HepG2 (cell line): ENCODE measurements at regions not wholly inside any gene's neighbourhood (a gene's known extent, or its start where the extent isn't known, plus 50 kb on each side); places are given as distances from the start of the nearest gene placed in this dataset.

Experiments
- ATAC-seq: fragments of 200-7000 bp; cut with Tn5 transposase; 3 replicates; pipeline ENCODE4 v1.9.1; 2020; ENCODE audit warnings: mild to moderate bottlenecking, moderate library complexity
- BruUV-seq: library from RNA; stranded (reverse); fragments of 400-500 nt; replicated peaks from 2 replicates; lab custom pipeline; 2021; lab: Mats Ljungman, UMichigan
- CTCF ChIA-PET: fragments of 300-600 bp; formaldehyde crosslinking; extraction: SDS; loops from one replicate; lab custom pipeline; 2021; ENCODE audit warnings: low total read pairs, inconsistent platforms, low intra/inter-chr PET ratio; lab: Yijun Ruan, JAX
- POLR2A ChIA-PET: fragments of 350-600 bp; sonication (Branson Sonifier 250); formaldehyde crosslinking; loops from one replicate; lab custom pipeline; 2020; ENCODE audit warnings: antibody characterized with exemption, inconsistent platforms; lab: Yijun Ruan, JAX
- DNase-seq: peaks from one replicate; pipeline ENCODE4 v3.0.0-alpha.2; 2015; ENCODE audit warnings: low spot score
- FAIRE-seq: peaks from 3 replicates; lab custom pipeline; 2011; peaks lifted over from hg19 to GRCh38; lab: Jason Lieb, UNC
- H2AFZ ChIP-seq: one replicate; pipeline ENCODE4 v1.6.1; 2011; ENCODE audit warnings: low read length, inconsistent platforms
- H3K27ac ChIP-seq: fragments of 300-600 bp; 3 replicates; pipeline ENCODE4 v1.8.0; 2011; ENCODE audit warnings: mixed run types, mild to moderate bottlenecking, mixed read lengths, low read length, inconsistent platforms; ENCODE audit not compliant: insufficient read depth; ENCODE audit errors: extremely low read length
- H3K27me3 ChIP-seq, 2 experiments: fragments of 200-600 bp in 1 of 2; 2 replicates in 1 of 2; 3 replicates in 1 of 2; pipeline versions ENCODE4 v1.6.0 to v1.8.0; 2011; ENCODE audit warnings: low read length in 2 of 2, mild to moderate bottlenecking in 2 of 2, moderate library complexity in 2 of 2, inconsistent platforms in 1 of 2; ENCODE audit not compliant: insufficient read depth in 2 of 2, control insufficient read depth in 1 of 2
- H3K36me3 ChIP-seq, 2 experiments: fragments of 200-600 bp in 1 of 2; replicated peaks in 1 of 2; 2 replicates in 1 of 2; 3 replicates in 1 of 2; pipeline versions ENCODE4 v1.5.1 to v1.8.0; 2011; ENCODE audit warnings: low read length in 2 of 2, inconsistent platforms in 1 of 2; ENCODE audit not compliant: insufficient read depth in 2 of 2, control insufficient read depth in 1 of 2
- H3K4me1 ChIP-seq: 2 replicates; pipeline ENCODE4 v1.5.1; 2012; ENCODE audit warnings: low read length, inconsistent platforms; ENCODE audit not compliant: insufficient read depth
- H3K4me2 ChIP-seq: 2 replicates; pipeline ENCODE4 v1.6.0; 2011; ENCODE audit warnings: low read depth, low read length, inconsistent platforms
- H3K4me3 ChIP-seq, 3 experiments: fragments of 200-600 bp in 1 of 3; sonication (generic), shearing (Covaris generic) in 1 of 3; replicated peaks in 1 of 3; 2 replicates each; pipeline ENCODE4 v1.5.1; 2011 to 2016; ENCODE audit warnings: low read length in 3 of 3, inconsistent platforms in 2 of 3, low read depth in 2 of 3, mild to moderate bottlenecking in 2 of 3, control low read depth in 1 of 3, mixed read lengths in 1 of 3; ENCODE audit not compliant: insufficient read depth in 1 of 3
- H3K79me2 ChIP-seq: one replicate; pipeline ENCODE4 v1.6.1; 2011; ENCODE audit warnings: low read length, inconsistent platforms; ENCODE audit not compliant: insufficient read depth
- H3K9ac ChIP-seq: 2 replicates; pipeline ENCODE4 v1.6.0; 2011; ENCODE audit warnings: mild to moderate bottlenecking, low read depth, low read length, inconsistent platforms; ENCODE audit not compliant: insufficient read depth
- H3K9me3 ChIP-seq: 2 replicates; pipeline ENCODE4 v1.5.1; 2012; ENCODE audit warnings: mild to moderate bottlenecking, low read length
- H4K20me1 ChIP-seq: 2 replicates; pipeline ENCODE4 v1.6.0; 2011; ENCODE audit warnings: inconsistent platforms, mild to moderate bottlenecking, low read length, moderate library complexity; ENCODE audit not compliant: insufficient read depth
- AHR ChIP-seq: IDR thresholded peaks from 2 replicates; pipeline ENCODE4 v1.6.1; 2018; ENCODE audit warnings: missing genetic modification reagents, missing compliant biosample characterization
- ESRRA ChIP-seq: sonication (generic); formaldehyde crosslinking; IDR thresholded peaks from 2 replicates; pipeline ENCODE4 v1.5.1; 2020; ENCODE audit warnings: mild to moderate bottlenecking, low read depth, missing genetic modification reagents
- GABPA ChIP-seq, 2 experiments: IDR thresholded peaks; 2 replicates each; pipeline ENCODE4 v1.6.1; 2011 to 2016; ENCODE audit warnings: low read depth in 2 of 2, low read length in 1 of 2, missing biosample characterization in 1 of 2, missing genetic modification characterization in 1 of 2
- MTF2 ChIP-seq: sonication (generic); formaldehyde crosslinking; IDR thresholded peaks from 2 replicates; pipeline ENCODE4 v1.5.0; 2020; ENCODE audit warnings: missing genetic modification reagents, borderline replicate concordance
- MXD4 ChIP-seq: IDR thresholded peaks from 2 replicates; pipeline ENCODE4 v1.6.1; 2016; ENCODE audit warnings: mild to moderate bottlenecking, missing biosample characterization, missing genetic modification reagents
- PBX3 ChIP-seq: sonication (generic); formaldehyde crosslinking; IDR thresholded peaks from 2 replicates; pipeline ENCODE4 v1.8.1; 2023; ENCODE audit warnings: missing genetic modification reagents, inconsistent platforms, borderline replicate concordance
- PPARG ChIP-seq: conservative IDR thresholded peaks from 2 replicates; pipeline ENCODE4 v1.6.1; 2016; ENCODE audit warnings: missing biosample characterization, missing genetic modification reagents
- SP4 ChIP-seq: sonication (generic); formaldehyde crosslinking; IDR thresholded peaks from 2 replicates; pipeline ENCODE4 v1.8.1; 2023; ENCODE audit warnings: mild to moderate bottlenecking, missing genetic modification reagents
- TCF12 ChIP-seq, 2 experiments: fragments of 450-650 bp in 1 of 2; sonication (generic) in 1 of 2; formaldehyde crosslinking in 1 of 2; IDR thresholded peaks; 2 replicates each; pipeline versions ENCODE4 v1.6.1 to v1.8.0; 2017 to 2022; ENCODE audit warnings: antibody characterized with exemption in 1 of 2, mild to moderate bottlenecking in 1 of 2, missing genetic modification reagents in 1 of 2, moderate library complexity in 1 of 2
- TMF1 ChIP-seq: sonication (generic); formaldehyde crosslinking; IDR thresholded peaks from 2 replicates; pipeline ENCODE4 v1.8.1; 2022; ENCODE audit warnings: low read depth, missing genetic modification reagents
- ZFP37 ChIP-seq: sonication (generic); formaldehyde crosslinking; IDR thresholded peaks from 2 replicates; pipeline ENCODE4 v1.4.0; 2020; ENCODE audit warnings: missing genetic modification reagents, borderline replicate concordance
- ZNF432 ChIP-seq: sonication (generic); formaldehyde crosslinking; IDR thresholded peaks from 2 replicates; pipeline ENCODE4 v1.5.0; 2020; ENCODE audit warnings: missing genetic modification reagents, mild to moderate bottlenecking, borderline replicate concordance
- ZNF501 ChIP-seq: sonication (generic); formaldehyde crosslinking; IDR thresholded peaks from 2 replicates; pipeline ENCODE4 v1.5.1; 2020; ENCODE audit warnings: mild to moderate bottlenecking, moderate library complexity, missing genetic modification reagents
- ZNF709 ChIP-seq: sonication (generic); formaldehyde crosslinking; IDR thresholded peaks from 2 replicates; pipeline ENCODE4 v1.5.0; 2020; ENCODE audit warnings: mild to moderate bottlenecking, missing genetic modification reagents
- ZNF839 ChIP-seq: sonication (generic); formaldehyde crosslinking; IDR thresholded peaks from 2 replicates; pipeline ENCODE4 v1.4.0; 2020; ENCODE audit warnings: missing genetic modification reagents, mild to moderate bottlenecking, borderline replicate concordance
- WGBS: methylation state at CpG from one replicate; pipeline ENCODE4 v1.1.6; 2017; ENCODE audit warnings: low lambda C conversion rate; 5-methylcytosine and 5-hydroxymethylcytosine counted together
- in situ Hi-C: cut with HindIII; loops from 2 replicates; pipeline ENCODE4 v1.10.0; 2017; ENCODE audit warnings: low pct_unique_long_range_greater_than_20kb; ENCODE audit not compliant: extremely low pct_ligation_motif_present
- intact Hi-C: fragments of 100-400 bp; cut with micrococcal nuclease; formaldehyde crosslinking; loops from one replicate; pipeline ENCODE4 v1.10.0; 2022; ENCODE audit not compliant: unreplicated experiment

- ATAC-seq: no peak
- Histone ChIP-seq H3K4me2 (no peak overlapping the region), H3K4me3 (no peak overlapping the region), H3K9ac (no peak overlapping the region), H3K79me2 (no peaks in the 10 kb centered on the region), H4K20me1 (no peaks in the 10 kb centered on the region), H3K27me3 (peaks cover 0 to 6% of the 10 kb centered on the region in 2 experiments; a peak in 3 of 5 replicates), H2AFZ (no peak overlapping the region), H3K4me1 (peaks cover 15% of the 10 kb centered on the region), H3K36me3 (no peaks in the 10 kb centered on the region), H3K27ac (no peak overlapping the region), H3K9me3 (no peaks in the 10 kb centered on the region)
- DNase-seq: no peak
- no TSS peak for BruUV-seq
- WGBS: 4% methylated on average over 5 of the region's 5 CpGs
- in situ Hi-C loops (no loop called here), intact Hi-C loops (no loop called here)
- ChIA-PET POLR2A (no interaction called here), CTCF (no interaction called here)
- TF ChIP-seq MXD4 (CRISPR knock-in tag) (no peak), PPARG (CRISPR knock-in tag) (no peak), ZNF839 (CRISPR knock-in tag) (no peak), ZNF709 (no peak), ZNF501 (CRISPR knock-in tag) (no peak), SP4 (CRISPR knock-in tag) (no peak), TCF12 (IDR thresholded peaks at IDR 0.05) (no peak), TCF12 (CRISPR knock-in tag; IDR thresholded peaks at IDR 0.05) (no peak), ESRRA (CRISPR knock-in tag) (no peak), PBX3 (CRISPR knock-in tag) (no peak), GABPA (IDR thresholded peaks at IDR 0.05; ENCODE audit: low read depth, low read length) (no peak), GABPA (CRISPR knock-in tag; IDR thresholded peaks at IDR 0.05; ENCODE audit: low read depth) (no peak), ZNF432 (CRISPR knock-in tag) (no peak), MTF2 (CRISPR knock-in tag) (no peak), ZFP37 (CRISPR knock-in tag) (no peak), TMF1 (CRISPR knock-in tag) (no peak), AHR (CRISPR knock-in tag) (no peak)
- FAIRE-seq: no peak
Measured at GRCh38 chr2:88318956-88319330, 133.6 kb downstream of the FOXI3 start.
